DND-41 (cell line): ENCODE measurements at regions not wholly inside any gene's neighbourhood (a gene's known extent, or its start where the extent isn't known, plus 50 kb on each side); places are given as distances from the start of the nearest gene placed in this dataset.

Experiments used
- EZH2 ChIP-seq: IDR thresholded peaks from 3 replicates; pipeline ENCODE4 v1.6.1; 2012; ENCODE audit warnings: borderline replicate concordance, low read depth, mild to moderate bottlenecking, moderate library complexity, low read length, inconsistent platforms; ENCODE audit not compliant: severe bottlenecking
- TF ChIP-seq, protein P1 (sequence below): IDR thresholded peaks from 2 replicates; pipeline ENCODE4 v1.5.1; 2012; ENCODE audit warnings: borderline replicate concordance, low read length, moderate library complexity, mild to moderate bottlenecking; ENCODE audit not compliant: poor library complexity, severe bottlenecking; ENCODE audit errors: extremely low read depth

DNA sequence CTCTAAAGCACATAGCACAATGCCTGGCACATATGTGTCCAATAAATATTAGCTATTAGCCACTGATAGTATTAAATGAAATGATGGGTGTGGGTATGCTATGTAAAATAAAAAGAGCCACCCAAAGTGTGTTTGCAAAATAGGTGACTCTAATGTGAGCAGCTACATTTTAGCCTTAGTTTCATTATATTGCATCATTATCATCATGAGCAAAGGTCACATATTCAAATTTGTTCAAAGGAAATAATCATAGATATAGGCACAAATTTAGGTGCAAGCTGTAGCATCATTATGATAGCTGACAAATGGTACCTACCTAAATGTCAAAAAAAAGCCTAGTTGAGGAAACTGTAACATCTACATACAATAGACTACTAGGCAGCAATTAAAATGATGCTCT is 373.9 kb upstream of the FGF13 start:
- TF ChIP-seq, protein P1, sequence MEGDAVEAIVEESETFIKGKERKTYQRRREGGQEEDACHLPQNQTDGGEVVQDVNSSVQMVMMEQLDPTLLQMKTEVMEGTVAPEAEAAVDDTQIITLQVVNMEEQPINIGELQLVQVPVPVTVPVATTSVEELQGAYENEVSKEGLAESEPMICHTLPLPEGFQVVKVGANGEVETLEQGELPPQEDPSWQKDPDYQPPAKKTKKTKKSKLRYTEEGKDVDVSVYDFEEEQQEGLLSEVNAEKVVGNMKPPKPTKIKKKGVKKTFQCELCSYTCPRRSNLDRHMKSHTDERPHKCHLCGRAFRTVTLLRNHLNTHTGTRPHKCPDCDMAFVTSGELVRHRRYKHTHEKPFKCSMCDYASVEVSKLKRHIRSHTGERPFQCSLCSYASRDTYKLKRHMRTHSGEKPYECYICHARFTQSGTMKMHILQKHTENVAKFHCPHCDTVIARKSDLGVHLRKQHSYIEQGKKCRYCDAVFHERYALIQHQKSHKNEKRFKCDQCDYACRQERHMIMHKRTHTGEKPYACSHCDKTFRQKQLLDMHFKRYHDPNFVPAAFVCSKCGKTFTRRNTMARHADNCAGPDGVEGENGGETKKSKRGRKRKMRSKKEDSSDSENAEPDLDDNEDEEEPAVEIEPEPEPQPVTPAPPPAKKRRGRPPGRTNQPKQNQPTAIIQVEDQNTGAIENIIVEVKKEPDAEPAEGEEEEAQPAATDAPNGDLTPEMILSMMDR, result no peak
- TF ChIP-seq EZH2, result no peak
